ENCODE measurements at regions not wholly inside any gene's neighbourhood (a gene's known extent, or its start where the extent isn't known, plus 50 kb on each side); places are given as distances from the start of the nearest gene placed in this dataset.

- Mint-ChIP-seq H3K9me3 (no peaks in the 10 kb centered on the region), H3K27ac (no peak overlapping the region), H3K4me1 (peaks cover 4% of the 10 kb centered on the region), H3K27me3 (peaks cover 2% of the 10 kb centered on the region), H3K4me3 (no peak overlapping the region), H3K36me3 (ENCODE audit: low read depth) (no peaks in the 10 kb centered on the region)
- no peak for DNase-seq
- POLR2A ChIA-PET, result no interaction called here
- CTCF ChIA-PET, result no interaction called here
Observed at GRCh38 chr15:61558172-61559136, 329.4 kb upstream of the RORA start.

GRCh38 chr15:61556037-61556648 is 327.0 kb upstream of the RORA start:
- ChIA-PET CTCF (interaction anchor here (0.8 kb wide), 1 partner anchor 12 kb away, joined by 3 read pairs; no protein-coding TSS in a partner anchor), POLR2A (no interaction called here)
- Mint-ChIP-seq H3K4me3 (no peak overlapping the region), H3K36me3 (ENCODE audit: low read depth) (no peaks in the 10 kb centered on the region), H3K27ac (no peak overlapping the region), H3K27me3 (peaks cover 4% of the 10 kb centered on the region), H3K4me1 (peaks cover 4% of the 10 kb centered on the region), H3K9me3 (no peaks in the 10 kb centered on the region)
- no peak for DNase-seq

- H3K36me3 Mint-ChIP-seq (ENCODE audit: low read depth), result no peaks in the 10 kb centered on the region
- ChIA-PET CTCF (no interaction called here), POLR2A (no interaction called here)
- DNase-seq, result no peak
- no peaks in the 10 kb centered on the region for H3K4me1 Mint-ChIP-seq
- no peak overlapping the region for H3K27ac Mint-ChIP-seq
- H3K27me3 Mint-ChIP-seq, result peaks cover 2% of the 10 kb centered on the region
- no peak overlapping the region for H3K4me3 Mint-ChIP-seq
- no peaks in the 10 kb centered on the region for H3K9me3 Mint-ChIP-seq
Observed at GRCh38 chr15:61549727-61550126, 320.6 kb upstream of the RORA start.

GRCh38 chr15:61545763-61546162 is 316.7 kb upstream of the RORA start:
- H3K27ac Mint-ChIP-seq, result no peak overlapping the region
- ChIA-PET POLR2A (no interaction called here), CTCF (no interaction called here)
- no peak for DNase-seq
- no peaks in the 10 kb centered on the region for H3K27me3 Mint-ChIP-seq
- H3K4me3 Mint-ChIP-seq, result no peak overlapping the region
- no peaks in the 10 kb centered on the region for H3K4me1 Mint-ChIP-seq
- H3K36me3 Mint-ChIP-seq (ENCODE audit: low read depth), result no peaks in the 10 kb centered on the region
- H3K9me3 Mint-ChIP-seq, result no peaks in the 10 kb centered on the region

GRCh38 chr15:61541516-61541915 is 312.4 kb upstream of the RORA start:
- Mint-ChIP-seq H3K36me3 (ENCODE audit: low read depth) (no peaks in the 10 kb centered on the region), H3K9me3 (no peaks in the 10 kb centered on the region), H3K4me3 (no peak overlapping the region), H3K27ac (no peak overlapping the region), H3K4me1 (no peaks in the 10 kb centered on the region), H3K27me3 (peaks cover 9% of the 10 kb centered on the region)
- DNase-seq, result no peak
- ChIA-PET CTCF (no interaction called here), POLR2A (no interaction called here)

- no peaks in the 10 kb centered on the region for H3K4me1 Mint-ChIP-seq
- ChIA-PET CTCF (interaction anchor here (1.3 kb wide), 1 partner anchor 11 kb away, joined by 3 read pairs; no protein-coding TSS in a partner anchor), POLR2A (no interaction called here)
- no peak for DNase-seq
- H3K36me3 Mint-ChIP-seq (ENCODE audit: low read depth), result no peaks in the 10 kb centered on the region
- no peak overlapping the region for H3K4me3 Mint-ChIP-seq
- H3K27ac Mint-ChIP-seq, result no peak overlapping the region
- no peaks in the 10 kb centered on the region for H3K9me3 Mint-ChIP-seq
- peaks cover 9% of the 10 kb centered on the region for H3K27me3 Mint-ChIP-seq
Observed at GRCh38 chr15:61537337-61537736, 308.2 kb upstream of the RORA start.

- H3K27ac Mint-ChIP-seq, result no peak overlapping the region
- CTCF ChIA-PET, result no interaction called here
- no peaks in the 10 kb centered on the region for H3K36me3 Mint-ChIP-seq (ENCODE audit: low read depth)
- H3K4me3 Mint-ChIP-seq, result no peak overlapping the region
- H3K9me3 Mint-ChIP-seq, result no peaks in the 10 kb centered on the region
- DNase-seq, result no peak
- POLR2A ChIA-PET, result no interaction called here
- H3K4me1 Mint-ChIP-seq, result no peaks in the 10 kb centered on the region
- peaks cover 12% of the 10 kb centered on the region for H3K27me3 Mint-ChIP-seq
Observed at GRCh38 chr15:61534986-61535385, 305.9 kb upstream of the RORA start.

- Mint-ChIP-seq H3K36me3 (ENCODE audit: low read depth) (no peaks in the 10 kb centered on the region), H3K4me1 (peaks cover 2% of the 10 kb centered on the region), H3K4me3 (no peak overlapping the region), H3K9me3 (no peaks in the 10 kb centered on the region), H3K27ac (no peak overlapping the region), H3K27me3 (peaks cover 3% of the 10 kb centered on the region)
- POLR2A ChIA-PET, result no interaction called here
- CTCF ChIA-PET, result no interaction called here
- no peak for DNase-seq
Observed at GRCh38 chr15:61530769-61531168, 301.7 kb upstream of the RORA start.

GRCh38 chr15:61528581-61528910 is 299.4 kb upstream of the RORA start:
- no peak for DNase-seq
- no peaks in the 10 kb centered on the region for H3K36me3 Mint-ChIP-seq (ENCODE audit: low read depth)
- H3K9me3 Mint-ChIP-seq, result no peaks in the 10 kb centered on the region
- no peak overlapping the region for H3K4me3 Mint-ChIP-seq
- H3K4me1 Mint-ChIP-seq, result peaks cover 5% of the 10 kb centered on the region
- ChIA-PET CTCF (no interaction called here), POLR2A (no interaction called here)
- peaks cover 3% of the 10 kb centered on the region for H3K27me3 Mint-ChIP-seq
- H3K27ac Mint-ChIP-seq, result no peak overlapping the region

- no peaks in the 10 kb centered on the region for H3K9me3 Mint-ChIP-seq
- H3K4me1 Mint-ChIP-seq, result peaks cover 5% of the 10 kb centered on the region
- H3K36me3 Mint-ChIP-seq (ENCODE audit: low read depth), result no peaks in the 10 kb centered on the region
- H3K27ac Mint-ChIP-seq, result no peak overlapping the region
- H3K27me3 Mint-ChIP-seq, result peaks cover 3% of the 10 kb centered on the region
- CTCF ChIA-PET, result no interaction called here
- no peak overlapping the region for H3K4me3 Mint-ChIP-seq
- no peak for DNase-seq
- POLR2A ChIA-PET, result no interaction called here
Observed at GRCh38 chr15:61527836-61528580, 298.9 kb upstream of the RORA start.

GRCh38 chr15:61524545-61524944 is 295.4 kb upstream of the RORA start:
- H3K27ac Mint-ChIP-seq, result no peak overlapping the region
- H3K4me3 Mint-ChIP-seq, result no peak overlapping the region
- peaks cover 9% of the 10 kb centered on the region for H3K4me1 Mint-ChIP-seq
- ChIA-PET CTCF (no interaction called here), POLR2A (no interaction called here)
- no peaks in the 10 kb centered on the region for H3K9me3 Mint-ChIP-seq
- DNase-seq, result no peak
- no peaks in the 10 kb centered on the region for H3K36me3 Mint-ChIP-seq (ENCODE audit: low read depth)
- no peaks in the 10 kb centered on the region for H3K27me3 Mint-ChIP-seq

- CTCF ChIA-PET, result interaction anchor here (1.6 kb wide), 1 partner anchor 23 kb away, joined by 3 read pairs; no protein-coding TSS in a partner anchor
Observed at GRCh38 chr15:61524086-61524485, 295.0 kb upstream of the RORA start.

GRCh38 chr15:61522411-61522810 is 293.3 kb upstream of the RORA start:
- peaks cover 2% of the 10 kb centered on the region for H3K27me3 Mint-ChIP-seq
- no peak for DNase-seq
- H3K4me1 Mint-ChIP-seq, result peaks cover 7% of the 10 kb centered on the region
- POLR2A ChIA-PET, result no interaction called here
- no peaks in the 10 kb centered on the region for H3K36me3 Mint-ChIP-seq (ENCODE audit: low read depth)
- H3K27ac Mint-ChIP-seq, result no peak overlapping the region
- H3K4me3 Mint-ChIP-seq, result no peak overlapping the region
- CTCF ChIA-PET, result interaction anchor here (1.5 to 1.6 kb wide), 2 partner anchors 21 to 29 kb away, joined by 3 to 4 read pairs; no protein-coding TSS in a partner anchor
- no peaks in the 10 kb centered on the region for H3K9me3 Mint-ChIP-seq

More at GRCh38 chr15:61524086-61524485, 295.0 kb upstream of the RORA start:
- no peak for DNase-seq
- Mint-ChIP-seq H3K27me3 (no peaks in the 10 kb centered on the region), H3K4me1 (peaks cover 9% of the 10 kb centered on the region), H3K36me3 (ENCODE audit: low read depth) (no peaks in the 10 kb centered on the region), H3K9me3 (no peaks in the 10 kb centered on the region), H3K27ac (no peak overlapping the region), H3K4me3 (no peak overlapping the region)
- POLR2A ChIA-PET, result no interaction called here
